Ovary (tissue), 3 donors: ENCODE measurements at regions not wholly inside any gene's neighbourhood (a gene's known extent, or its start where the extent isn't known, plus 50 kb on each side); places are given as distances from the start of the nearest gene placed in this dataset.

Source experiments
- CTCF ChIP-seq, 3 donors: fragments of 450-650 bp in 2 of 3; fragments of 200-600 bp in 1 of 3; IDR thresholded peaks; one replicate each; pipeline versions ENCODE4 v1.5.1 to v1.8.0; 2016 to 2022; ENCODE audit warnings: antibody characterized with exemption in 3 of 3, mild to moderate bottlenecking in 1 of 3
- EP300 ChIP-seq: sonication (generic); formaldehyde crosslinking; IDR thresholded peaks from one replicate; pipeline ENCODE4 v1.6.1; 2017; ENCODE audit warnings: antibody characterized with exemption
- POLR2A ChIP-seq: fragments of 450-650 bp; IDR thresholded peaks from one replicate; pipeline ENCODE4 v1.6.1; 2017; ENCODE audit warnings: antibody characterized with exemption, mild to moderate bottlenecking, moderate library complexity
- donor health status: DM: no; HTN: no; CAD: no.

- TF ChIP-seq CTCF (IDR thresholded peaks at IDR 0.05) (no peak), POLR2A (no peak), EP300 (no peak)
These were observed 445.0 kb upstream of the DAB1 start for GRCh38 chr1:57868908-57869307.
